Right lobe of liver (tissue), 6 donors: ENCODE measurements at regions not wholly inside any gene's neighbourhood (a gene's known extent, or its start where the extent isn't known, plus 50 kb on each side); places are given as distances from the start of the nearest gene placed in this dataset.

Experiments used
- ATAC-seq, 4 donors: fragments of 200-7000 bp; cut with Tn5 transposase; one replicate each; pipeline ENCODE4 v1.9.1; 2020; ENCODE audit warnings: mild to moderate bottlenecking in 4 of 4, moderate library complexity in 4 of 4
- DNase-seq, 3 donors: peaks; one replicate each; pipeline ENCODE4 v3.0.0-alpha.2; 2020
- H3K27ac ChIP-seq, 3 donors: fragments of 200-600 bp; one replicate each; pipeline ENCODE4 v1.8.0; 2022
- H3K27me3 ChIP-seq, 2 donors: fragments of 200-600 bp; one replicate each; pipeline ENCODE4 v1.8.0; 2022
- H3K36me3 ChIP-seq, 4 donors: fragments of 200-600 bp; sonication (generic) in 1 of 4; one replicate each; pipeline versions ENCODE4 v1.5.1 to v1.8.0; 2017 to 2022; ENCODE audit warnings: control low read depth in 1 of 4
- H3K4me1 ChIP-seq, 4 donors: fragments of 200-600 bp; sonication (generic) in 1 of 4; one replicate each; pipeline versions ENCODE4 v1.5.1 to v1.8.0; 2017 to 2022; ENCODE audit warnings: control low read depth in 1 of 4
- H3K4me3 ChIP-seq, 3 donors: fragments of 200-600 bp; one replicate each; pipeline ENCODE4 v1.8.0; 2022
- H3K9me3 ChIP-seq, 4 donors: fragments of 200-600 bp; sonication (generic) in 1 of 4; one replicate each; pipeline versions ENCODE4 v1.5.1 to v1.8.0; 2017 to 2022; ENCODE audit warnings: control low read depth in 1 of 4
- POLR2A ChIP-seq: fragments of 450-650 bp; IDR thresholded peaks from one replicate; pipeline ENCODE4 v1.6.1; 2017; ENCODE audit warnings: antibody characterized with exemption, mild to moderate bottlenecking
- WGBS: methylation state at CpG from one replicate; pipeline ENCODE4 v1.1.6; 2018; ENCODE audit warnings: low coverage, low lambda C conversion rate; ENCODE audit not compliant: insufficient coverage; ENCODE audit errors: missing lambda C conversion rate; 5-methylcytosine and 5-hydroxymethylcytosine counted together
- intact Hi-C, 2 donors: fragments of 100-400 bp; cut with DNase I; formaldehyde crosslinking; loops; one replicate each; pipeline versions ENCODE4 v1.11.2 to v1.14.1; 2022
- TF ChIP-seq, protein P1 (sequence below), 4 donors: fragments of 200-600 bp in 3 of 4; fragments of 450-650 bp in 1 of 4; IDR thresholded peaks; one replicate each; pipeline versions ENCODE4 v1.5.1 to v1.8.0; 2016 to 2022; ENCODE audit warnings: antibody characterized with exemption in 4 of 4, mild to moderate bottlenecking in 2 of 4
- donor health status: DM: no; HTN: yes; CAD: no.
- donor health status: DM: no; HTN: no; CAD: no.
- donor health status: DM: no; HTN: no; CAD: no.
- donor health status: DM: no; HTN: yes; CAD: no.
- donor health status: DM: no; HTN: yes; CAD: no.

DNA sequence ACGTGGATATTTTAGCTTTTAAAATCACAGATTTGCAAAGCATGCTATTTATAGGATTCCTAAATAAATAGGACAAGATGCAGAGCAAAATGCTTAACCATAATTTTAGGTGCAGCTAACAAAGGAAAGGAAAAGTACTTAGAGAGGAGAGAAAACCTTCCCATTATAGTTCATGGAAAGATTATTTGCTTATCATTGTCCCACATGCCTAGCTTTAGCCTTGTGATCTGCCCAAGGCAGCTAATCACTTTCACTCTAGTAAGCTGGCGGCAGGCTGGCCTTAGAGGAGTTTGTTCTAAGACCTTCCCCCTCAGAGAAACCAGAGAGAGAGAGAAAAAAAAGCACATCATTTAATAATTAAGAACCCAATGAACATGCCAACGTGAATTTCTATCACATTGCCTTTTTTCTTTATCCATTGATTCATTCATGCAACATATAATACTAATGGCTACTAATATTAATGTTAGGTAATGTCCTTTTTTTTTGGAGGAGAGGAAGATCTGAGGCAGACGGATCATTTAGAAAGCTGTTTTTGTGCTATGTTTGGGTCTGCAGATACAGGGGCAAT is 274.6 kb downstream of the ARL4A start:
- ATAC-seq: no peak

DNA sequence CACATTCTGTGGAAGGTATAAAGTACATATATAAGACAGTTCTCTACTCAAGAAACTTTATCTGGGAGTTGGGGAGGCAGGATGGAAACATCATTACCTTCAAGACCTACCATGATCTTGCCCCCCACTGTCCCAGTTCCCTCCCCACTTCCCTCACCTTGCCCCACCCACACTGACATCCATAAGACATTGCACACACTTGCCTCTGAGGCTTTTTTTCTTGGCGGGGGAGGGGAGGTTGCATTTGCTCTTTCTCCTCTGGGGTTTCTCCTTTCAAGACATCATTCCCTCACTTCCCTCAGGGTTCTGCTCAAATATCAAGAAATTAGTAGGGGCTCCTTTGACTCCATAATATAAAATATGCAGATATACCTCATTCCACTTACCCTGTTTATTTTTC is 276.0 kb downstream of the ARL4A start:
- no peak for ATAC-seq
- intact Hi-C loops: no loop called here
- Histone ChIP-seq H3K9me3 (no peaks in the 10 kb centered on the region), H3K27ac (no peak overlapping the region), H3K4me1 (no peaks in the 10 kb centered on the region), H3K36me3 (no peaks in the 10 kb centered on the region), H3K27me3 (no peaks in the 10 kb centered on the region), H3K4me3 (no peak overlapping the region)
- DNase-seq: no peak
- TF ChIP-seq, protein P1, sequence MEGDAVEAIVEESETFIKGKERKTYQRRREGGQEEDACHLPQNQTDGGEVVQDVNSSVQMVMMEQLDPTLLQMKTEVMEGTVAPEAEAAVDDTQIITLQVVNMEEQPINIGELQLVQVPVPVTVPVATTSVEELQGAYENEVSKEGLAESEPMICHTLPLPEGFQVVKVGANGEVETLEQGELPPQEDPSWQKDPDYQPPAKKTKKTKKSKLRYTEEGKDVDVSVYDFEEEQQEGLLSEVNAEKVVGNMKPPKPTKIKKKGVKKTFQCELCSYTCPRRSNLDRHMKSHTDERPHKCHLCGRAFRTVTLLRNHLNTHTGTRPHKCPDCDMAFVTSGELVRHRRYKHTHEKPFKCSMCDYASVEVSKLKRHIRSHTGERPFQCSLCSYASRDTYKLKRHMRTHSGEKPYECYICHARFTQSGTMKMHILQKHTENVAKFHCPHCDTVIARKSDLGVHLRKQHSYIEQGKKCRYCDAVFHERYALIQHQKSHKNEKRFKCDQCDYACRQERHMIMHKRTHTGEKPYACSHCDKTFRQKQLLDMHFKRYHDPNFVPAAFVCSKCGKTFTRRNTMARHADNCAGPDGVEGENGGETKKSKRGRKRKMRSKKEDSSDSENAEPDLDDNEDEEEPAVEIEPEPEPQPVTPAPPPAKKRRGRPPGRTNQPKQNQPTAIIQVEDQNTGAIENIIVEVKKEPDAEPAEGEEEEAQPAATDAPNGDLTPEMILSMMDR (IDR thresholded peaks at IDR 0.05): no peak
- no peak for TF ChIP-seq POLR2A
- 70% methylated on average over 1 of the region's 1 CpG for WGBS

More for the DNA sequence above, 274.6 kb downstream of the ARL4A start:
- no peaks in the 10 kb centered on the region for H3K4me1 ChIP-seq
- no peaks in the 10 kb centered on the region for H3K9me3 ChIP-seq
- DNase-seq: no peak
- H3K36me3 ChIP-seq: no peaks in the 10 kb centered on the region
- no peaks in the 10 kb centered on the region for H3K27me3 ChIP-seq
- H3K27ac ChIP-seq: no peak overlapping the region
- 74% methylated on average over 4 of the region's 4 CpGs for WGBS
- no peak for TF ChIP-seq POLR2A
- intact Hi-C loops: no loop called here
- no peak overlapping the region for H3K4me3 ChIP-seq

DNA sequence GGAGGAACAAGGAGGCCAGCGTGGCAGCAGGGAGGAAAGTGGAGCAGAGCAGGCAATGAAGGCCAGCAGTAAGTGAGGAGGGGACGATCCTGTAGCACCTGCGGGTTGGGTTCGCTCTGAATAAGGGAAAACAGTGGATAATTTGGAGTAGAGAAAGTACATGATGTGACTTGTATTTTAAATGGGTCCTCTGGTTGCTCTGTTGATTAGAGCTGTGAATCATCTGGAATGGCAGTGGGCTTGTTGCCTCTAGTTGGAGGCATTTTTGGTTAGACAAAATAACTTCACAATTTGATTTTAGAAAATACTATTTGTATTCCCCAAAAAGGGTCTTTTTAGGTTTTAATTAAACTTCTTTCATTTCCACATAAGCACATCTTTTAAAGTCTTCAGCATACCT is 277.4 kb downstream of the ARL4A start:
- no peak for DNase-seq
- WGBS: 100% methylated on average over 4 of the region's 4 CpGs
- no peaks in the 10 kb centered on the region for H3K4me1 ChIP-seq
- intact Hi-C loops: no loop called here
- no peaks in the 10 kb centered on the region for H3K36me3 ChIP-seq
- H3K9me3 ChIP-seq: no peaks in the 10 kb centered on the region
- TF ChIP-seq, protein P1 (IDR thresholded peaks at IDR 0.05): no peak
- no peak for TF ChIP-seq POLR2A
- no peak overlapping the region for H3K27ac ChIP-seq
- no peak overlapping the region for H3K4me3 ChIP-seq
- H3K27me3 ChIP-seq: no peaks in the 10 kb centered on the region
- ATAC-seq: no peak

DNA sequence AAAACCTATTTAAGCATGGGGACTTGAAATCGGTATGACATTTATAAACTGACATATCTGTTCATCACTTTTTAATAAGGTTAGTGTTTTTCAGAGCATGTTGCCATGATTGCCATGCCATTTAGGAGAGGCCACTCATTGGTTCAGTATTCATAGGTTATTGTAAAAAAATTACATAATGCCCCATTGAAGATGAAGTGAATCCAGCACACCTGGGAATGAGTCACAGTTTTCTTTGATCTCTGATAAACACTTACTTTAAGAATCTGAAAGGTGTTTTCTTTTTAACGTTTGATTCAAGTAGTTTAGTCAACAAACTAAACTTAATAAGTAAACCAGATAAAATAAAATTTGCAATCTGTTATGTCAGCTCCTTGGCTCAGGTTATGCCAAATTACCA is 278.3 kb downstream of the ARL4A start:
- ATAC-seq: no peak

DNA sequence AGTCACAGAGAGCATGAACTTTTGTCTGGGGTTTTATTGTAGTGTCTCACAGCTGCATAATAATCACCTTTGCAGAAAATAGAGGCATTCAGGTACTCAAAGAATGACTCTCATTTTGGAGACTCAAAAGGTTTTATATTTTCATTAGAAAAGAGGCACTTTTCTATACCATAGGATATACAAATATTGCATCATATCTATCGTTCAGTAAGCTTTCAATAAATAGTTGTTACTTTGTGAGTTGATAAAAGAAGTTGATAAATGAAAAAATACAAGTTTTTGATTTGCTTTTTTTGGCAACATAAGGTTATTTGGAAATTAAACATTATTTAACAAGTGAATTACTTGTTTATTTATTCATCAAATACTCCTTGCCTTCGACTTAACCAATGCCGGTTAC is 279.9 kb downstream of the ARL4A start:
- no peaks in the 10 kb centered on the region for H3K9me3 ChIP-seq
- no peaks in the 10 kb centered on the region for H3K36me3 ChIP-seq
- intact Hi-C loops: no loop called here
- ATAC-seq: no peak
- H3K4me1 ChIP-seq: peaks cover 0 to 7% (median 0%) of the 10 kb centered on the region in 4 donors
- WGBS: 33% methylated on average over 3 of the region's 3 CpGs
- H3K4me3 ChIP-seq: no peak overlapping the region
- no peak for DNase-seq
- no peak for TF ChIP-seq POLR2A
- TF ChIP-seq, protein P1 (IDR thresholded peaks at IDR 0.05): no peak
- no peaks in the 10 kb centered on the region for H3K27me3 ChIP-seq
- H3K27ac ChIP-seq: no peak overlapping the region

More for the DNA sequence above, 278.3 kb downstream of the ARL4A start:
- 51% methylated on average over 2 of the region's 2 CpGs for WGBS
- Histone ChIP-seq H3K4me3 (no peak overlapping the region), H3K9me3 (no peaks in the 10 kb centered on the region), H3K36me3 (no peaks in the 10 kb centered on the region), H3K27ac (no peak overlapping the region), H3K27me3 (no peaks in the 10 kb centered on the region), H3K4me1 (peaks cover 0 to 6% (median 0%) of the 10 kb centered on the region in 4 donors)
- no peak for DNase-seq
- intact Hi-C loops: no loop called here
- TF ChIP-seq, protein P1 (IDR thresholded peaks at IDR 0.05): no peak
- TF ChIP-seq POLR2A: no peak
